H9 (cell line): ENCODE measurements at regions not wholly inside any gene's neighbourhood (a gene's known extent, or its start where the extent isn't known, plus 50 kb on each side); places are given as distances from the start of the nearest gene placed in this dataset.

Source experiments
- DNase-seq: peaks from one replicate; pipeline ENCODE4 v3.0.0-alpha.2; 2017
- H2AFZ ChIP-seq: one replicate; pipeline ENCODE4 v1.6.1; 2013; ENCODE audit warnings: mild to moderate bottlenecking, low read length, control low read depth, moderate library complexity
- H2AK5ac ChIP-seq: 2 replicates; pipeline ENCODE4 v1.6.1; 2013; ENCODE audit warnings: low read length, control low read depth, mixed read lengths; ENCODE audit not compliant: insufficient read length
- H2BK120ac ChIP-seq: one replicate; pipeline ENCODE4 v1.6.1; 2013; ENCODE audit warnings: low read depth, mild to moderate bottlenecking, low read length, control low read depth, inconsistent platforms; ENCODE audit not compliant: poor library complexity, severe bottlenecking
- H2BK12ac ChIP-seq: 2 replicates; pipeline ENCODE4 v1.6.1; 2013; ENCODE audit warnings: low read length, control low read depth, mixed read lengths, low read depth; ENCODE audit not compliant: insufficient read length
- H2BK15ac ChIP-seq: 2 replicates; pipeline ENCODE4 v1.6.1; 2013; ENCODE audit warnings: low read depth, low read length, control low read depth
- H2BK20ac ChIP-seq: one replicate; pipeline ENCODE4 v1.6.1; 2013; ENCODE audit warnings: low read depth, mild to moderate bottlenecking, low read length, control low read depth, inconsistent platforms; ENCODE audit not compliant: poor library complexity, severe bottlenecking
- H2BK5ac ChIP-seq: 2 replicates; pipeline ENCODE4 v1.6.1; 2013; ENCODE audit warnings: low read length, control low read depth, mixed read lengths; ENCODE audit not compliant: insufficient read length
- H3K14ac ChIP-seq: 2 replicates; pipeline ENCODE4 v1.6.1; 2013; ENCODE audit warnings: low read length, control low read depth; ENCODE audit not compliant: insufficient read depth
- H3K18ac ChIP-seq: 2 replicates; pipeline ENCODE4 v1.6.1; 2013; ENCODE audit warnings: low read depth, mild to moderate bottlenecking, mixed read lengths, low read length, control low read depth; ENCODE audit not compliant: insufficient read length
- H3K23ac ChIP-seq: 2 replicates; pipeline ENCODE4 v1.6.1; 2013; ENCODE audit warnings: low read length, control low read depth, mixed read lengths, low read depth; ENCODE audit not compliant: insufficient read length
- H3K23me2 ChIP-seq: 2 replicates; pipeline ENCODE4 v1.6.1; 2013; ENCODE audit warnings: low read depth, mild to moderate bottlenecking, mixed read lengths, low read length, control low read depth; ENCODE audit not compliant: insufficient read length, poor library complexity, severe bottlenecking
- H3K27ac ChIP-seq: 2 replicates; pipeline ENCODE4 v1.5.1; 2013; ENCODE audit warnings: low read length, control low read depth, mixed read lengths, low read depth; ENCODE audit not compliant: insufficient read length
- H3K27me3 ChIP-seq: 2 replicates; pipeline ENCODE4 v1.6.1; 2013; ENCODE audit warnings: low read length, control low read depth, inconsistent platforms; ENCODE audit not compliant: insufficient read depth
- H3K4ac ChIP-seq: 2 replicates; pipeline ENCODE4 v1.6.1; 2013; ENCODE audit warnings: low read depth, mild to moderate bottlenecking, control low read depth, inconsistent platforms, low read length, moderate library complexity
- H3K4me1 ChIP-seq: 2 replicates; pipeline ENCODE4 v1.6.1; 2013; ENCODE audit warnings: low read length, control low read depth, inconsistent platforms; ENCODE audit not compliant: insufficient read depth
- H3K4me2 ChIP-seq: 2 replicates; pipeline ENCODE4 v1.6.1; 2013; ENCODE audit warnings: low read length, control low read depth, mixed read lengths; ENCODE audit not compliant: insufficient read length, insufficient read depth
- H3K56ac ChIP-seq: 2 replicates; pipeline ENCODE4 v1.6.1; 2013; ENCODE audit warnings: low read depth, mild to moderate bottlenecking, mixed read lengths, low read length, control low read depth; ENCODE audit not compliant: insufficient read length
- H3K79me1 ChIP-seq: 2 replicates; pipeline ENCODE4 v1.6.1; 2013; ENCODE audit warnings: low read depth, mild to moderate bottlenecking, moderate library complexity, low read length, control low read depth, inconsistent platforms; ENCODE audit not compliant: insufficient read depth, poor library complexity, severe bottlenecking
- H3K79me2 ChIP-seq: 2 replicates; pipeline ENCODE4 v1.6.1; 2013; ENCODE audit warnings: low read length, control low read depth, inconsistent platforms; ENCODE audit not compliant: insufficient read depth
- H3K9ac ChIP-seq: 2 replicates; pipeline ENCODE4 v1.6.1; 2013; ENCODE audit warnings: low read length, control low read depth, mixed read lengths; ENCODE audit not compliant: insufficient read length; ENCODE audit errors: extremely low read depth
- H3K9me3 ChIP-seq: one replicate; pipeline ENCODE4 v1.6.1; 2013; ENCODE audit warnings: low read depth, low read length, inconsistent platforms; ENCODE audit not compliant: control insufficient read depth
- H3T11ph ChIP-seq: one replicate; pipeline ENCODE4 v1.6.1; 2013; ENCODE audit warnings: mild to moderate bottlenecking, low read length, control low read depth, inconsistent platforms
- H4K20me1 ChIP-seq: one replicate; pipeline ENCODE4 v1.6.1; 2013; ENCODE audit not compliant: control insufficient read depth, insufficient read length, insufficient read depth
- H4K5ac ChIP-seq: 2 replicates; pipeline ENCODE4 v1.6.1; 2013; ENCODE audit warnings: low read depth, mild to moderate bottlenecking, mixed read lengths, low read length, control low read depth; ENCODE audit not compliant: insufficient read length
- H4K8ac ChIP-seq: replicated peaks from 2 replicates; pipeline ENCODE4 v1.6.1; 2013; ENCODE audit warnings: low read length, control low read depth, mixed read lengths, low read depth; ENCODE audit not compliant: insufficient read length
- H4K91ac ChIP-seq: 2 replicates; pipeline ENCODE4 v1.6.1; 2013; ENCODE audit warnings: low read depth, mild to moderate bottlenecking, moderate library complexity, mixed read lengths, low read length, control low read depth; ENCODE audit not compliant: insufficient read length
- H3K27ac Mint-ChIP-seq, 3 experiments: 2 replicates in 2 of 3; 3 replicates in 1 of 3; pipeline ENCODE4 v1.8.0; 2020 to 2021; ENCODE audit warnings: mixed read lengths in 3 of 3, mild to moderate bottlenecking in 1 of 3, moderate library complexity in 1 of 3
- H3K27me3 Mint-ChIP-seq: 2 replicates; pipeline ENCODE4 v1.8.0; 2021; ENCODE audit warnings: low read depth, mild to moderate bottlenecking, moderate library complexity, mixed read lengths
- H3K36me3 Mint-ChIP-seq, 3 experiments: 2 replicates in 2 of 3; 3 replicates in 1 of 3; pipeline ENCODE4 v1.8.0; 2020 to 2021; ENCODE audit warnings: low read depth in 3 of 3, mixed read lengths in 3 of 3; ENCODE audit not compliant: insufficient read depth in 1 of 3
- H3K4me1 Mint-ChIP-seq, 2 experiments: 2 replicates each; pipeline ENCODE4 v1.8.0; 2020; ENCODE audit warnings: mixed read lengths in 2 of 2
- H3K4me3 Mint-ChIP-seq, 2 experiments: 2 replicates in 1 of 2; 3 replicates in 1 of 2; pipeline ENCODE4 v1.8.0; 2020 to 2021; ENCODE audit warnings: mild to moderate bottlenecking in 2 of 2, mixed read lengths in 2 of 2, moderate library complexity in 1 of 2
- H3K9me3 Mint-ChIP-seq, 2 experiments: 2 replicates in 1 of 2; 3 replicates in 1 of 2; pipeline ENCODE4 v1.8.0; 2020; ENCODE audit warnings: mild to moderate bottlenecking in 2 of 2, mixed read lengths in 2 of 2, moderate library complexity in 1 of 2
- WGBS: extraction: QIAGEN DNeasy Blood & Tissue Kit; methylation state at CpG from one replicate; pipeline ENCODE4 v1.1.7; 2013; ENCODE audit warnings: missing lambda C conversion rate, low lambda C conversion rate, mixed read lengths; ENCODE audit not compliant: insufficient read length; ENCODE audit errors: extremely low coverage; 5-methylcytosine and 5-hydroxymethylcytosine counted together
- TF ChIP-seq, protein P1 (sequence below): fragments of 200-600 bp; sonication (generic); conservative IDR thresholded peaks from 3 replicates; pipeline ENCODE4 v1.8.0; 2021; ENCODE audit warnings: antibody characterized with exemption, mild to moderate bottlenecking

DNA sequence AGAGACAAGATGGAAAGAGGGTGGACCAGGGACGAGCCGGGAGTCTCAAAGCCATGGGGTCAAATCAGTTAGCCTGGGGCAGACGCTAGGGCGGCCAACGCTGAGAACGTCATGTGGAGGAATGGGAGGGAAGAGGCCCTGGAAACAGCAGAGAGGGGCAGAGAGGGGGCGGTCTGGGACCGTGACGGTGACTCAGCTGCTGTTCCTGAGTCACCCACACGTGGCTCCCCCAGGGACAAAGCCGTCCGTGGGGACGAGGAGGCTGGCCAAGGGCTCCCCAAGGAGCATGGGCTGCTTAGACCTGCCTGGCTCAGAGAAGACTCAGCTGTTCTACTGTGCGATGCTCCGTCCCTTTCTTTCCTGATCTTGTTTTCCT lies 108.4 kb upstream of the LRPAP1 start:
- Histone ChIP-seq H3K14ac (peak overlapping the region; percentile 14; the same call in 1 of the 2 replicates), H3K4ac (no peak overlapping the region), H2BK5ac (no peak overlapping the region), H3K23me2 (no peaks in the 10 kb centered on the region), H4K91ac (no peak overlapping the region), H2AK5ac (no peak overlapping the region), H3K79me2 (no peaks in the 10 kb centered on the region), H3K9ac (no peak overlapping the region), H3K56ac (no peak overlapping the region), H4K20me1 (no peaks in the 10 kb centered on the region), H3K4me2 (no peak overlapping the region), H2BK120ac (no peak overlapping the region), H3K27ac (no peak overlapping the region), H2AFZ (no peak overlapping the region), H3K27me3 (no peaks in the 10 kb centered on the region), H3K79me1 (no peaks in the 10 kb centered on the region), H4K5ac (no peak overlapping the region), H3K9me3 (no peaks in the 10 kb centered on the region), H2BK15ac (no peak overlapping the region), H3K18ac (no peak overlapping the region), H3T11ph (no peak overlapping the region), H2BK12ac (no peak overlapping the region), H2BK20ac (no peak overlapping the region), H4K8ac (no peak overlapping the region), H3K23ac (no peak overlapping the region), H3K4me1 (no peaks in the 10 kb centered on the region)
- H3K9me3 Mint-ChIP-seq, result peaks cover 9 to 12% of the 10 kb centered on the region in 2 experiments
- no peak for DNase-seq
- TF ChIP-seq, protein P1, sequence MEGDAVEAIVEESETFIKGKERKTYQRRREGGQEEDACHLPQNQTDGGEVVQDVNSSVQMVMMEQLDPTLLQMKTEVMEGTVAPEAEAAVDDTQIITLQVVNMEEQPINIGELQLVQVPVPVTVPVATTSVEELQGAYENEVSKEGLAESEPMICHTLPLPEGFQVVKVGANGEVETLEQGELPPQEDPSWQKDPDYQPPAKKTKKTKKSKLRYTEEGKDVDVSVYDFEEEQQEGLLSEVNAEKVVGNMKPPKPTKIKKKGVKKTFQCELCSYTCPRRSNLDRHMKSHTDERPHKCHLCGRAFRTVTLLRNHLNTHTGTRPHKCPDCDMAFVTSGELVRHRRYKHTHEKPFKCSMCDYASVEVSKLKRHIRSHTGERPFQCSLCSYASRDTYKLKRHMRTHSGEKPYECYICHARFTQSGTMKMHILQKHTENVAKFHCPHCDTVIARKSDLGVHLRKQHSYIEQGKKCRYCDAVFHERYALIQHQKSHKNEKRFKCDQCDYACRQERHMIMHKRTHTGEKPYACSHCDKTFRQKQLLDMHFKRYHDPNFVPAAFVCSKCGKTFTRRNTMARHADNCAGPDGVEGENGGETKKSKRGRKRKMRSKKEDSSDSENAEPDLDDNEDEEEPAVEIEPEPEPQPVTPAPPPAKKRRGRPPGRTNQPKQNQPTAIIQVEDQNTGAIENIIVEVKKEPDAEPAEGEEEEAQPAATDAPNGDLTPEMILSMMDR, result no peak
- no peak overlapping the region; a peak in 1 of 7 replicates for H3K27ac Mint-ChIP-seq
- no CpG with 5 or more reads among the region's 15 CpGs for WGBS
- H3K4me1 Mint-ChIP-seq, result no peaks in the 10 kb centered on the region; a peak in 1 of 4 replicates
- no peak overlapping the region for H3K4me3 Mint-ChIP-seq
- H3K27me3 Mint-ChIP-seq, result peaks cover 47% of the 10 kb centered on the region
- H3K36me3 Mint-ChIP-seq, result peaks cover 0 to 2% (median 0%) of the 10 kb centered on the region in 3 experiments; a peak in 2 of 7 replicates
